Retinal pigment epithelial cell (primary cell): ENCODE measurements at regions not wholly inside any gene's neighbourhood (a gene's known extent, or its start where the extent isn't known, plus 50 kb on each side); places are given as distances from the start of the nearest gene placed in this dataset.

Experiments
- DNase-seq: peaks from one replicate; pipeline ENCODE4 v3.0.0-alpha.2; 2010; ENCODE audit warnings: low read depth
- H3K4me3 ChIP-seq: 2 replicates; pipeline ENCODE4 v1.5.1; 2011; ENCODE audit warnings: mild to moderate bottlenecking, low read length, control low read depth, moderate library complexity
- CTCF ChIP-seq: conservative IDR thresholded peaks from 2 replicates; pipeline ENCODE4 v1.5.1; 2011; ENCODE audit warnings: low read depth, low read length, control low read depth, inconsistent platforms

GRCh38 chr13:90526711-90527110, 820.8 kb upstream of the MIR17HG start:
- no peak for DNase-seq
- TF ChIP-seq CTCF, result no peak
- no peak overlapping the region for H3K4me3 ChIP-seq

GRCh38 chr13:90531744-90532143, 815.7 kb upstream of the MIR17HG start:
- H3K4me3 ChIP-seq, result no peak overlapping the region
- TF ChIP-seq CTCF, result no peak
- no peak for DNase-seq

- no peak for TF ChIP-seq CTCF
- no peak overlapping the region for H3K4me3 ChIP-seq
- no peak for DNase-seq
Measured at GRCh38 chr13:90532861-90533492, 814.5 kb upstream of the MIR17HG start.

- no peak for TF ChIP-seq CTCF
- no peak for DNase-seq
- H3K4me3 ChIP-seq, result no peak overlapping the region
Measured at GRCh38 chr13:90533866-90534265, 813.6 kb upstream of the MIR17HG start.

- peak; percentile 17 for DNase-seq
- no peak for TF ChIP-seq CTCF
- no peak overlapping the region for H3K4me3 ChIP-seq
Measured at GRCh38 chr13:90534617-90535370, 812.7 kb upstream of the MIR17HG start.

GRCh38 chr13:90535421-90535820, 812.1 kb upstream of the MIR17HG start:
- H3K4me3 ChIP-seq, result no peak overlapping the region
- no peak for TF ChIP-seq CTCF
- no peak for DNase-seq

GRCh38 chr13:90538063-90538462, 809.4 kb upstream of the MIR17HG start:
- H3K4me3 ChIP-seq, result no peak overlapping the region
- TF ChIP-seq CTCF, result no peak
- DNase-seq, result no peak
